ENCODE measurements at regions not wholly inside any gene's neighbourhood (a gene's known extent, or its start where the extent isn't known, plus 50 kb on each side); places are given as distances from the start of the nearest gene placed in this dataset.
"Not testable (repeated sequence)": the region's sequence is repeated elsewhere in the genome, so short reads cannot be mapped to it uniquely, and the experiment has no call there.

GRCh38 chr12:115319446-115320040 is 635.6 kb upstream of the TBX3 start:
- DNase-seq (ENCODE audit: low spot score): no peak

GRCh38 chr12:115313929-115314328 is 630.0 kb upstream of the TBX3 start:
- DNase-seq (ENCODE audit: low spot score): no peak

- no peak for DNase-seq (ENCODE audit: low spot score)
These were observed 628.9 kb upstream of the TBX3 start for GRCh38 chr12:115312901-115313300.

GRCh38 chr12:115311875-115312274 is 627.9 kb upstream of the TBX3 start:
- DNase-seq (ENCODE audit: low spot score): no peak

- no peak for DNase-seq (ENCODE audit: low spot score)
These were observed 624.9 kb upstream of the TBX3 start for GRCh38 chr12:115308918-115309317.

- DNase-seq (ENCODE audit: low spot score): peak; percentile 6
These were observed 622.4 kb upstream of the TBX3 start for GRCh38 chr12:115306380-115306779.

GRCh38 chr12:115305867-115306266 is 621.9 kb upstream of the TBX3 start:
- DNase-seq (ENCODE audit: low spot score): no peak

- no peak for DNase-seq (ENCODE audit: low spot score)
These were observed 621.3 kb upstream of the TBX3 start for GRCh38 chr12:115305275-115305674.

- DNase-seq (ENCODE audit: low spot score): no peak
These were observed 619.8 kb upstream of the TBX3 start for GRCh38 chr12:115303723-115304309.

- peak; percentile 2 for DNase-seq (ENCODE audit: low spot score)
These were observed 613.5 kb upstream of the TBX3 start for GRCh38 chr12:115297445-115297844.

GRCh38 chr12:115296613-115297198 is 612.7 kb upstream of the TBX3 start:
- DNase-seq (ENCODE audit: low spot score): no peak

- DNase-seq (ENCODE audit: low spot score): no peak
These were observed 611.9 kb upstream of the TBX3 start for GRCh38 chr12:115295886-115296285.

- DNase-seq (ENCODE audit: low spot score): no peak
These were observed 610.6 kb upstream of the TBX3 start for GRCh38 chr12:115294453-115295133.

- DNase-seq (ENCODE audit: low spot score): not testable (repeated sequence)
These were observed 601.5 kb upstream of the TBX3 start for GRCh38 chr12:115285429-115285828.

GRCh38 chr12:115273456-115273855 is 589.5 kb upstream of the TBX3 start:
- no peak for DNase-seq (ENCODE audit: low spot score)

GRCh38 chr12:115268451-115268850 is 584.5 kb upstream of the TBX3 start:
- DNase-seq (ENCODE audit: low spot score): no peak

- no peak for DNase-seq (ENCODE audit: low spot score)
These were observed 583.9 kb upstream of the TBX3 start for GRCh38 chr12:115267891-115268290.

GRCh38 chr12:115267464-115267863 is 583.5 kb upstream of the TBX3 start:
- no peak for DNase-seq (ENCODE audit: low spot score)

GRCh38 chr12:115264605-115265004 is 580.6 kb upstream of the TBX3 start:
- no peak for DNase-seq (ENCODE audit: low spot score)

GRCh38 chr12:115261691-115262398 is 577.9 kb upstream of the TBX3 start:
- peak; percentile 4 for DNase-seq (ENCODE audit: low spot score)

- no peak for DNase-seq (ENCODE audit: low spot score)
These were observed 577.0 kb upstream of the TBX3 start for GRCh38 chr12:115260762-115261675.
